Erythroblast (primary cell): ENCODE measurements at regions not wholly inside any gene's neighbourhood (a gene's known extent, or its start where the extent isn't known, plus 50 kb on each side); places are given as distances from the start of the nearest gene placed in this dataset.

ENCODE experiments used
- GATA1 ChIP-seq: IDR thresholded peaks from 2 replicates; pipeline ENCODE4 v1.6.1; 2011; ENCODE audit warnings: low read depth, mild to moderate bottlenecking, control low read depth, low read length, moderate library complexity
- POLR2A ChIP-seq: IDR thresholded peaks from 2 replicates; pipeline ENCODE4 v1.6.1; 2011; ENCODE audit warnings: mild to moderate bottlenecking, low read length

DNA sequence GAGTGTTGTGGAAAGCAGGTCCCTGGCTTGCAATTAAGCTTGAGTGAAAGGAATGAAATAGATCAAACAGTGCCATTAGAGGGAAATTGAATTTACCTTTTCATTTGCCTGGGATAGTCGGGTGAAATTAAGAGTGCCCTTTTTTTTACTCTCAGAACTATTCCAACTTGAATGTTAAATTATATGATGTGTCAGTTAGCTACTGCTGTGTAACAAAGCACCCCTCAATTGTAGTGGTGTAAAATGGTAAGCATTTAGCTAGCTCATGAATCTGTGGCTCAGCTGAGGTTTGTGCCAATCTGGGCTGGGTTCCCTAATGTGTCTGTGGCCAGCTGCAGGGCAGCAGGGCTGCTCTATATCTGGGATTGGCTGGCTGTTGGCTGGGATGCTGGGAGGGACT lies 571.4 kb downstream of the MN1 start:
- TF ChIP-seq POLR2A, result no peak
- no peak for TF ChIP-seq GATA1
